ENCODE measurements at regions not wholly inside any gene's neighbourhood (a gene's known extent, or its start where the extent isn't known, plus 50 kb on each side); places are given as distances from the start of the nearest gene placed in this dataset.

GRCh38 chr21:32190493-32191144 lies 88.2 kb downstream of the MIS18A start (continued):
- TF ChIP-seq SAP30 (IDR thresholded peaks at IDR 0.05; ENCODE audit: borderline replicate concordance, insufficient read depth, low read depth, low read length, poor library complexity, severe bottlenecking), result no peak

GRCh38 chr21:32189688-32190483 lies 89.0 kb downstream of the MIS18A start:
- no peaks in the 10 kb centered on the region for H3K4me1 ChIP-seq (replicated peaks in 1 of 2; ENCODE audit: control insufficient read depth in 2 of 2, insufficient read depth in 2 of 2, low read length in 2 of 2)
- in situ Hi-C loops (cut with MboI), result no loop called here
- H3K9me1 ChIP-seq (ENCODE audit: control insufficient read depth, insufficient read depth, low read length), result no peaks in the 10 kb centered on the region
- no peak overlapping the region for H2AFZ ChIP-seq (ENCODE audit: low read depth, low read length)
- DNase-seq (ENCODE audit: extremely low read depth in 1 of 4, low spot score in 3 of 4), result no peak
- WGBS (ENCODE audit: insufficient coverage, low coverage, missing lambda C conversion rate), result 0% methylated on average over 5 of the region's 5 CpGs
- H3K27ac ChIP-seq (ENCODE audit: extremely low read depth, low read depth, low read length), result no peak overlapping the region
- H3K9me3 ChIP-seq (replicated peaks; ENCODE audit: control insufficient read depth, insufficient read depth, low read depth, low read length), result no peaks in the 10 kb centered on the region
- no peak for TF ChIP-seq NR2C2 (CRISPR knock-in tag; IDR thresholded peaks at IDR 0.05)
- TF ChIP-seq NR2C2 (tag; IDR thresholded peaks at IDR 0.05), result no peak
- TF ChIP-seq ZNF277 (CRISPR knock-in tag; IDR thresholded peaks at IDR 0.05; ENCODE audit: borderline replicate concordance), result no peak
- TF ChIP-seq NCOA2 (IDR thresholded peaks at IDR 0.05; ENCODE audit: partially characterized antibody in 2 of 2), result no peak
- no peak for TF ChIP-seq MEF2A (IDR thresholded peaks at IDR 0.05; ENCODE audit: control insufficient read depth, low read depth, low read length)
- TF ChIP-seq CEBPG (CRISPR knock-in tag; IDR thresholded peaks at IDR 0.05), result no peak
- TF ChIP-seq CEBPG (tag; conservative IDR thresholded peaks at IDR 0.05 in 1 of 2, IDR thresholded peaks at IDR 0.05 in 1 of 2), result 0 out of 4 replicates have a peak, but pooled peaks of 1 of the 2 experiments have one; percentile 7
- TF ChIP-seq EP300 (IDR thresholded peaks at IDR 0.05; ENCODE audit: low read length), result no peak
- peak; percentile 44; the same call in 1 of the 2 replicates for TF ChIP-seq CEBPB (tag; IDR thresholded peaks at IDR 0.05)
- no peak for TF ChIP-seq SRSF1 (IDR thresholded peaks at IDR 0.05; ENCODE audit: low read depth, low read length)
- no peak for TF ChIP-seq ZNF24 (IDR thresholded peaks at IDR 0.05)
- no peak for TF ChIP-seq ZNF507 (tag; conservative IDR thresholded peaks at IDR 0.05)
- H3K4me3 ChIP-seq, result no peak overlapping the region
- H3K79me2 ChIP-seq (ENCODE audit: control insufficient read depth, insufficient read depth, low read length), result no peaks in the 10 kb centered on the region
- no TSS peak for BruUV-seq (replicated peaks)
- POLR2A ChIA-PET, result no interaction called here
- H3K9ac ChIP-seq (ENCODE audit: insufficient read depth in 1 of 2, low read depth in 2 of 2, low read length in 2 of 2), result no peak overlapping the region
- H4K20me1 ChIP-seq (replicated peaks; ENCODE audit: control insufficient read depth, insufficient read depth, low read length), result 0 out of 2 replicates have a peak, but pooled peaks cover 4% of the 10 kb centered on the region
- no peak for ATAC-seq
- no peak overlapping the region for H3K4me2 ChIP-seq (ENCODE audit: insufficient read depth, low read length)
- CTCF ChIA-PET (ENCODE audit: low intra/inter-chr PET ratio), result no interaction called here
- no peak for FAIRE-seq
- intact Hi-C loops (cut with micrococcal nuclease), result no loop called here
- no peaks in the 10 kb centered on the region for H3K36me3 ChIP-seq (ENCODE audit: control insufficient read depth, insufficient read depth, low read length)
- H3K27me3 ChIP-seq (ENCODE audit: control insufficient read depth in 2 of 2, insufficient read depth in 2 of 2, low read length in 2 of 2), result peaks cover 12 to 49% of the 10 kb centered on the region in 2 experiments
